Endothelial cell of umbilical vein (primary cell): ENCODE measurements at regions not wholly inside any gene's neighbourhood (a gene's known extent, or its start where the extent isn't known, plus 50 kb on each side); places are given as distances from the start of the nearest gene placed in this dataset.

Experiments
- EZH2 ChIP-seq: IDR thresholded peaks from 2 replicates; pipeline ENCODE4 v1.6.1; 2012; ENCODE audit warnings: borderline replicate concordance, low read depth, mild to moderate bottlenecking, moderate library complexity, low read length, inconsistent platforms; ENCODE audit not compliant: severe bottlenecking
- FOS ChIP-seq: IDR thresholded peaks from 2 replicates; pipeline ENCODE4 v1.6.1; 2011; ENCODE audit warnings: mild to moderate bottlenecking, low read length, moderate library complexity, borderline replicate concordance; ENCODE audit not compliant: insufficient read depth
- GATA2 ChIP-seq: IDR thresholded peaks from 2 replicates; pipeline ENCODE4 v1.7.0; 2011; ENCODE audit warnings: low read depth, mild to moderate bottlenecking, moderate library complexity, mixed read lengths, low read length; ENCODE audit not compliant: insufficient read length, insufficient read depth
- JUN ChIP-seq: IDR thresholded peaks from 2 replicates; pipeline ENCODE4 v1.6.1; 2011; ENCODE audit warnings: borderline replicate concordance, low read depth; ENCODE audit not compliant: insufficient read length, insufficient read depth
- POLR2A ChIP-seq: IDR thresholded peaks from 2 replicates; pipeline ENCODE4 v1.6.1; 2012; ENCODE audit warnings: low read depth, mild to moderate bottlenecking, control low read depth, low read length
- POLR2AphosphoS5 ChIP-seq: IDR thresholded peaks from 2 replicates; pipeline ENCODE4 v1.6.1; 2012; ENCODE audit warnings: low read depth, mild to moderate bottlenecking, control low read depth, low read length, moderate library complexity; ENCODE audit not compliant: insufficient read depth
- TF ChIP-seq, protein P1 (sequence below), 2 donors: IDR thresholded peaks; 1 replicate in 1 of 2; 2 replicates in 1 of 2; pipeline ENCODE4 v1.5.1; 2011; ENCODE audit warnings: low read length in 2 of 2, mild to moderate bottlenecking in 2 of 2, moderate library complexity in 2 of 2, control low read depth in 1 of 2, inconsistent platforms in 1 of 2, low read depth in 1 of 2; ENCODE audit not compliant: insufficient read depth in 1 of 2; ENCODE audit errors: extremely low read depth in 1 of 2
- TF ChIP-seq, protein P2 (sequence below): IDR thresholded peaks from 2 replicates; pipeline ENCODE4 v1.6.1; 2011; ENCODE audit not compliant: insufficient read depth, insufficient read length

DNA sequence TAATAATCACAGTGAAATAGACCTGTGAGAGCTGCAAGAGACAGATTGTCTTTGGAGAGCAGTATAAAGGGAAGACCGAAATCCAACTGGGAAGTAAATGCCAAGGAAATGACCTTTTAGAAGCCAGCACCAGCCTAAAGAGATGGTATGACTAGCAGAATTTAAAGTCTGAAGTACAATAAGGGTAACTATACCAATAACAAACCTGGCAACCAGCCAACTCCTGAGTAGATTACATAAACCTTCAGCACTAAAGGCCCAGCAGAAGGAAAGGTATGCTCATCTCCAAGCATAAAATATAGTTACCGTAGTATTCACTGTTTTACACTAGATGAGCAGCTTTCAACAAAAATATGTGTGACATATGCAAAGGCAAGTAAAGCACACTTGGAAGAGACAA, 155.1 kb upstream of the SATB1 start:
- TF ChIP-seq, protein P1, sequence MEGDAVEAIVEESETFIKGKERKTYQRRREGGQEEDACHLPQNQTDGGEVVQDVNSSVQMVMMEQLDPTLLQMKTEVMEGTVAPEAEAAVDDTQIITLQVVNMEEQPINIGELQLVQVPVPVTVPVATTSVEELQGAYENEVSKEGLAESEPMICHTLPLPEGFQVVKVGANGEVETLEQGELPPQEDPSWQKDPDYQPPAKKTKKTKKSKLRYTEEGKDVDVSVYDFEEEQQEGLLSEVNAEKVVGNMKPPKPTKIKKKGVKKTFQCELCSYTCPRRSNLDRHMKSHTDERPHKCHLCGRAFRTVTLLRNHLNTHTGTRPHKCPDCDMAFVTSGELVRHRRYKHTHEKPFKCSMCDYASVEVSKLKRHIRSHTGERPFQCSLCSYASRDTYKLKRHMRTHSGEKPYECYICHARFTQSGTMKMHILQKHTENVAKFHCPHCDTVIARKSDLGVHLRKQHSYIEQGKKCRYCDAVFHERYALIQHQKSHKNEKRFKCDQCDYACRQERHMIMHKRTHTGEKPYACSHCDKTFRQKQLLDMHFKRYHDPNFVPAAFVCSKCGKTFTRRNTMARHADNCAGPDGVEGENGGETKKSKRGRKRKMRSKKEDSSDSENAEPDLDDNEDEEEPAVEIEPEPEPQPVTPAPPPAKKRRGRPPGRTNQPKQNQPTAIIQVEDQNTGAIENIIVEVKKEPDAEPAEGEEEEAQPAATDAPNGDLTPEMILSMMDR (IDR thresholded peaks at IDR 0.05; ENCODE audit: extremely low read depth in 1 of 2, insufficient read depth in 1 of 2, low read depth in 1 of 2, low read length in 2 of 2): no peak
- TF ChIP-seq POLR2A: no peak
- no peak for TF ChIP-seq EZH2
- TF ChIP-seq FOS: no peak
- TF ChIP-seq, protein P2, sequence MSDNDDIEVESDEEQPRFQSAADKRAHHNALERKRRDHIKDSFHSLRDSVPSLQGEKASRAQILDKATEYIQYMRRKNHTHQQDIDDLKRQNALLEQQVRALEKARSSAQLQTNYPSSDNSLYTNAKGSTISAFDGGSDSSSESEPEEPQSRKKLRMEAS: no peak
- no peak for TF ChIP-seq JUN
- TF ChIP-seq GATA2: no peak
- no peak for TF ChIP-seq POLR2AphosphoS5
